ENCODE measurements at regions not wholly inside any gene's neighbourhood (a gene's known extent, or its start where the extent isn't known, plus 50 kb on each side); places are given as distances from the start of the nearest gene placed in this dataset.

GRCh38 chr3:24740326-24740725 is 245.7 kb upstream of the THRB start (continued):
- TF ChIP-seq, protein P1, sequence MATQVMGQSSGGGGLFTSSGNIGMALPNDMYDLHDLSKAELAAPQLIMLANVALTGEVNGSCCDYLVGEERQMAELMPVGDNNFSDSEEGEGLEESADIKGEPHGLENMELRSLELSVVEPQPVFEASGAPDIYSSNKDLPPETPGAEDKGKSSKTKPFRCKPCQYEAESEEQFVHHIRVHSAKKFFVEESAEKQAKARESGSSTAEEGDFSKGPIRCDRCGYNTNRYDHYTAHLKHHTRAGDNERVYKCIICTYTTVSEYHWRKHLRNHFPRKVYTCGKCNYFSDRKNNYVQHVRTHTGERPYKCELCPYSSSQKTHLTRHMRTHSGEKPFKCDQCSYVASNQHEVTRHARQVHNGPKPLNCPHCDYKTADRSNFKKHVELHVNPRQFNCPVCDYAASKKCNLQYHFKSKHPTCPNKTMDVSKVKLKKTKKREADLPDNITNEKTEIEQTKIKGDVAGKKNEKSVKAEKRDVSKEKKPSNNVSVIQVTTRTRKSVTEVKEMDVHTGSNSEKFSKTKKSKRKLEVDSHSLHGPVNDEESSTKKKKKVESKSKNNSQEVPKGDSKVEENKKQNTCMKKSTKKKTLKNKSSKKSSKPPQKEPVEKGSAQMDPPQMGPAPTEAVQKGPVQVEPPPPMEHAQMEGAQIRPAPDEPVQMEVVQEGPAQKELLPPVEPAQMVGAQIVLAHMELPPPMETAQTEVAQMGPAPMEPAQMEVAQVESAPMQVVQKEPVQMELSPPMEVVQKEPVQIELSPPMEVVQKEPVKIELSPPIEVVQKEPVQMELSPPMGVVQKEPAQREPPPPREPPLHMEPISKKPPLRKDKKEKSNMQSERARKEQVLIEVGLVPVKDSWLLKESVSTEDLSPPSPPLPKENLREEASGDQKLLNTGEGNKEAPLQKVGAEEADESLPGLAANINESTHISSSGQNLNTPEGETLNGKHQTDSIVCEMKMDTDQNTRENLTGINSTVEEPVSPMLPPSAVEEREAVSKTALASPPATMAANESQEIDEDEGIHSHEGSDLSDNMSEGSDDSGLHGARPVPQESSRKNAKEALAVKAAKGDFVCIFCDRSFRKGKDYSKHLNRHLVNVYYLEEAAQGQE (IDR thresholded peaks at IDR 0.05; ENCODE audit: unreplicated experiment): no peak
- TF ChIP-seq ZNF331 (CRISPR knock-in tag; IDR thresholded peaks at IDR 0.05; ENCODE audit: low read depth) (no peak), EZH2phosphoT487 (IDR thresholded peaks at IDR 0.05; ENCODE audit: unreplicated experiment) (no peak)

GRCh38 chr3:24741506-24741905 is 246.9 kb upstream of the THRB start:
- peaks cover 8% of the 10 kb centered on the region; the same call in 1 of the 2 replicates for H3K4me1 ChIP-seq (ENCODE audit: insufficient read depth)
- no peak for ATAC-seq
- H3K9me2 ChIP-seq (ENCODE audit: insufficient read depth): no peaks in the 10 kb centered on the region
- no peaks in the 10 kb centered on the region for H4K20me1 ChIP-seq (replicated peaks; ENCODE audit: insufficient read depth)
- Mint-ChIP-seq H3K27me3 (ENCODE audit: insufficient read depth, low read depth, poor library complexity) (no peaks in the 10 kb centered on the region), H3K36me3 (ENCODE audit: low read depth) (no peaks in the 10 kb centered on the region), H3K9me3 (no peaks in the 10 kb centered on the region), H3K4me1 (peaks cover 17% of the 10 kb centered on the region), H3K4me3 (no peak overlapping the region), H3K27ac (no peak overlapping the region)
- H3K27ac ChIP-seq (ENCODE audit: low read depth): no peak overlapping the region
- H3K4me2 ChIP-seq: no peak overlapping the region
- no peaks in the 10 kb centered on the region for H3K27me3 ChIP-seq (ENCODE audit: insufficient read depth)
- no peak for DNase-seq (ENCODE audit: low spot score)
- H3K36me3 ChIP-seq (ENCODE audit: insufficient read depth): no peaks in the 10 kb centered on the region
- H3F3A ChIP-seq (replicated peaks; ENCODE audit: low read depth): no peaks in the 10 kb centered on the region
- H3K4me3 ChIP-seq: no peak overlapping the region
- no peak for TF ChIP-seq EZH2 (IDR thresholded peaks at IDR 0.05; ENCODE audit: low read depth, unreplicated experiment)
- TF ChIP-seq ZNF331 (CRISPR knock-in tag; IDR thresholded peaks at IDR 0.05; ENCODE audit: low read depth): no peak
- TF ChIP-seq, protein P1 (IDR thresholded peaks at IDR 0.05; ENCODE audit: unreplicated experiment): no peak
- TF ChIP-seq CREB1 (CRISPR knock-in tag; IDR thresholded peaks at IDR 0.05; ENCODE audit: low read depth): no peak
- TF ChIP-seq ETS1 (IDR thresholded peaks at IDR 0.05): no peak
- TF ChIP-seq NANOG (IDR thresholded peaks at IDR 0.05; ENCODE audit: borderline replicate concordance): no peak
- TF ChIP-seq EZH2phosphoT487 (IDR thresholded peaks at IDR 0.05; ENCODE audit: unreplicated experiment): no peak
- no peak for TF ChIP-seq ZNF114 (CRISPR knock-in tag; IDR thresholded peaks at IDR 0.05)
- no peak for TF ChIP-seq POLR2AphosphoS5 (IDR thresholded peaks at IDR 0.05; ENCODE audit: low read depth)
- TF ChIP-seq, protein P2, sequence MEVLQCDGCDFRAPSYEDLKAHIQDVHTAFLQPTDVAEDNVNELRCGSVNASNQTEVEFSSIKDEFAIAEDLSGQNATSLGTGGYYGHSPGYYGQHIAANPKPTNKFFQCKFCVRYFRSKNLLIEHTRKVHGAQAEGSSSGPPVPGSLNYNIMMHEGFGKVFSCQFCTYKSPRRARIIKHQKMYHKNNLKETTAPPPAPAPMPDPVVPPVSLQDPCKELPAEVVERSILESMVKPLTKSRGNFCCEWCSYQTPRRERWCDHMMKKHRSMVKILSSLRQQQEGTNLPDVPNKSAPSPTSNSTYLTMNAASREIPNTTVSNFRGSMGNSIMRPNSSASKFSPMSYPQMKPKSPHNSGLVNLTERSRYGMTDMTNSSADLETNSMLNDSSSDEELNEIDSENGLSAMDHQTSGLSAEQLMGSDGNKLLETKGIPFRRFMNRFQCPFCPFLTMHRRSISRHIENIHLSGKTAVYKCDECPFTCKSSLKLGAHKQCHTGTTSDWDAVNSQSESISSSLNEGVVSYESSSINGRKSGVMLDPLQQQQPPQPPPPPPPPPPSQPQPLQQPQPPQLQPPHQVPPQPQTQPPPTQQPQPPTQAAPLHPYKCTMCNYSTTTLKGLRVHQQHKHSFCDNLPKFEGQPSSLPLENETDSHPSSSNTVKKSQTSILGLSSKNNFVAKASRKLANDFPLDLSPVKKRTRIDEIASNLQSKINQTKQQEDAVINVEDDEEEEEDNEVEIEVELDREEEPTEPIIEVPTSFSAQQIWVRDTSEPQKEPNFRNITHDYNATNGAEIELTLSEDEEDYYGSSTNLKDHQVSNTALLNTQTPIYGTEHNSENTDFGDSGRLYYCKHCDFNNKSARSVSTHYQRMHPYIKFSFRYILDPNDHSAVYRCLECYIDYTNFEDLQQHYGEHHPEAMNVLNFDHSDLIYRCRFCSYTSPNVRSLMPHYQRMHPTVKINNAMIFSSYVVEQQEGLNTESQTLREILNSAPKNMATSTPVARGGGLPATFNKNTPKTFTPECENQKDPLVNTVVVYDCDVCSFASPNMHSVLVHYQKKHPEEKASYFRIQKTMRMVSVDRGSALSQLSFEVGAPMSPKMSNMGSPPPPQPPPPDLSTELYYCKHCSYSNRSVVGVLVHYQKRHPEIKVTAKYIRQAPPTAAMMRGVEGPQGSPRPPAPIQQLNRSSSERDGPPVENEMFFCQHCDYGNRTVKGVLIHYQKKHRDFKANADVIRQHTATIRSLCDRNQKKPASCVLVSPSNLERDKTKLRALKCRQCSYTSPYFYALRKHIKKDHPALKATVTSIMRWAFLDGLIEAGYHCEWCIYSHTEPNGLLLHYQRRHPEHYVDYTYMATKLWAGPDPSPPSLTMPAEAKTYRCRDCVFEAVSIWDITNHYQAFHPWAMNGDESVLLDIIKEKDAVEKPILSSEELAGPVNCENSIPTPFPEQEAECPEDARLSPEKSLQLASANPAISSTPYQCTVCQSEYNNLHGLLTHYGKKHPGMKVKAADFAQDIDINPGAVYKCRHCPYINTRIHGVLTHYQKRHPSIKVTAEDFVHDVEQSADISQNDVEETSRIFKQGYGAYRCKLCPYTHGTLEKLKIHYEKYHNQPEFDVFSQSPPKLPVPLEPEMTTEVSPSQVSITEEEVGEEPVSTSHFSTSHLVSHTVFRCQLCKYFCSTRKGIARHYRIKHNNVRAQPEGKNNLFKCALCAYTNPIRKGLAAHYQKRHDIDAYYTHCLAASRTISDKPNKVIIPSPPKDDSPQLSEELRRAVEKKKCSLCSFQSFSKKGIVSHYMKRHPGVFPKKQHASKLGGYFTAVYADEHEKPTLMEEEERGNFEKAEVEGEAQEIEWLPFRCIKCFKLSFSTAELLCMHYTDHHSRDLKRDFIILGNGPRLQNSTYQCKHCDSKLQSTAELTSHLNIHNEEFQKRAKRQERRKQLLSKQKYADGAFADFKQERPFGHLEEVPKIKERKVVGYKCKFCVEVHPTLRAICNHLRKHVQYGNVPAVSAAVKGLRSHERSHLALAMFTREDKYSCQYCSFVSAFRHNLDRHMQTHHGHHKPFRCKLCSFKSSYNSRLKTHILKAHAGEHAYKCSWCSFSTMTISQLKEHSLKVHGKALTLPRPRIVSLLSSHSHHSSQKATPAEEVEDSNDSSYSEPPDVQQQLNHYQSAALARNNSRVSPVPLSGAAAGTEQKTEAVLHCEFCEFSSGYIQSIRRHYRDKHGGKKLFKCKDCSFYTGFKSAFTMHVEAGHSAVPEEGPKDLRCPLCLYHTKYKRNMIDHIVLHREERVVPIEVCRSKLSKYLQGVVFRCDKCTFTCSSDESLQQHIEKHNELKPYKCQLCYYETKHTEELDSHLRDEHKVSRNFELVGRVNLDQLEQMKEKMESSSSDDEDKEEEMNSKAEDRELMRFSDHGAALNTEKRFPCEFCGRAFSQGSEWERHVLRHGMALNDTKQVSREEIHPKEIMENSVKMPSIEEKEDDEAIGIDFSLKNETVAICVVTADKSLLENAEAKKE (CRISPR knock-in tag; IDR thresholded peaks at IDR 0.05): no peak
- no peak overlapping the region for H2AFZ ChIP-seq
- no peaks in the 10 kb centered on the region for H3K79me2 ChIP-seq (replicated peaks; ENCODE audit: insufficient read depth)
